DOHH2 (cell line): ENCODE measurements at regions not wholly inside any gene's neighbourhood (a gene's known extent, or its start where the extent isn't known, plus 50 kb on each side); places are given as distances from the start of the nearest gene placed in this dataset.

Experiments
- H3F3A ChIP-seq: fragments of 200-600 bp; sonication (generic), shearing (Covaris generic); 2 replicates; pipeline ENCODE4 v1.6.0; 2016; ENCODE audit warnings: antibody characterized with exemption, mild to moderate bottlenecking; ENCODE audit not compliant: control insufficient read depth, insufficient read depth
- H3K27ac ChIP-seq: fragments of 200-600 bp; sonication (generic); 2 replicates; pipeline ENCODE4 v1.5.1; 2014; ENCODE audit warnings: low read depth, mild to moderate bottlenecking, low read length, moderate library complexity
- H3K27me3 ChIP-seq: fragments of 200-600 bp; sonication (generic); 2 replicates; pipeline ENCODE4 v1.6.1; 2014; ENCODE audit warnings: mild to moderate bottlenecking, low read length, mixed read lengths; ENCODE audit not compliant: control insufficient read depth
- H3K36me3 ChIP-seq: fragments of 200-600 bp; sonication (generic); 2 replicates; pipeline ENCODE4 v1.6.1; 2014; ENCODE audit warnings: mild to moderate bottlenecking, low read length, moderate library complexity, mixed read lengths; ENCODE audit not compliant: control insufficient read depth
- H3K4me1 ChIP-seq: fragments of 200-600 bp; sonication (generic); 2 replicates; pipeline ENCODE4 v1.6.1; 2014; ENCODE audit warnings: mild to moderate bottlenecking, low read length, mixed read lengths; ENCODE audit not compliant: control insufficient read depth
- H3K4me2 ChIP-seq: fragments of 200-600 bp; sonication (generic); 2 replicates; pipeline ENCODE4 v1.6.0; 2014; ENCODE audit warnings: mild to moderate bottlenecking, low read length, moderate library complexity
- H3K4me3 ChIP-seq: fragments of 200-600 bp; sonication (generic); 2 replicates; pipeline ENCODE4 v1.5.1; 2014; ENCODE audit warnings: mild to moderate bottlenecking, low read length, mixed read lengths
- H3K79me2 ChIP-seq: fragments of 200-600 bp; sonication (generic); 2 replicates; pipeline ENCODE4 v1.6.1; 2014; ENCODE audit warnings: mild to moderate bottlenecking, low read length, mixed read lengths; ENCODE audit not compliant: control insufficient read depth
- H3K9me2 ChIP-seq: fragments of 200-600 bp; sonication (generic); replicated peaks from 2 replicates; pipeline ENCODE4 v1.6.1; 2014; ENCODE audit warnings: mild to moderate bottlenecking, low read length, mixed read lengths; ENCODE audit not compliant: control insufficient read depth
- H3K9me3 ChIP-seq: fragments of 200-600 bp; sonication (generic); 2 replicates; pipeline ENCODE4 v1.6.1; 2014; ENCODE audit warnings: antibody characterized with exemption, low read length, mixed read lengths; ENCODE audit not compliant: control insufficient read depth, insufficient read depth
- H4K20me1 ChIP-seq: fragments of 200-600 bp; sonication (generic); 2 replicates; pipeline ENCODE4 v1.6.0; 2014; ENCODE audit warnings: low read depth, mild to moderate bottlenecking, antibody characterized with exemption, low read length, moderate library complexity; ENCODE audit not compliant: control insufficient read depth, insufficient read depth
- EZH2phosphoT487 ChIP-seq: fragments of 200-600 bp; sonication (generic); IDR thresholded peaks from 2 replicates; pipeline ENCODE4 v1.6.1; 2017; ENCODE audit warnings: borderline replicate concordance, mild to moderate bottlenecking, antibody characterized with exemption, low read length, moderate library complexity, mixed read lengths
- TF ChIP-seq, protein P1 (sequence below): fragments of 200-600 bp; sonication (generic); IDR thresholded peaks from one replicate; pipeline ENCODE4 v1.5.1; 2014; ENCODE audit warnings: antibody characterized with exemption, mild to moderate bottlenecking, low read depth, low read length; ENCODE audit not compliant: poor library complexity, severe bottlenecking

DNA sequence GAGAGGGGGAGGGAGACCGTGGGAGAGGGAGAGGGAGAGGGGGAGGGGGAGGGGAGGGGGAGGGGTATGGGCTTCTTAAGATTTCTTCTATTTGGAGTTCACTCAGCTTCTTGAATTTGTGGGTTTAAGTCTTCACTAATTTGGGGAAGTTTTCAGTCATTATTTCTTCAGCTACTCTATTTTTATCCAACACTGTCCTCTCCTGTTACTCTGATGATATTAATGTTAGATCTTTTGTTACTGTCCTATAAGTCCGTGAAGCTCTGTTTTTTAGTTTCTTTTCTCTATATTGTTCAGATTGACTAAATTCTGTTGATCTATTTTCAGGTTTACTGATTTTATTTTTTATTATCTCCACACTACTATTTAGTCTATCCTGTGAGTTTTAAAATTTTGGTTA is 351.5 kb upstream of the TPM1 start:
- Histone ChIP-seq H3K27me3 (no peaks in the 10 kb centered on the region), H3K79me2 (no peaks in the 10 kb centered on the region), H3F3A (no peaks in the 10 kb centered on the region), H3K9me3 (no peaks in the 10 kb centered on the region), H3K9me2 (no peaks in the 10 kb centered on the region), H3K4me1 (no peaks in the 10 kb centered on the region), H4K20me1 (no peaks in the 10 kb centered on the region), H3K36me3 (no peaks in the 10 kb centered on the region), H3K27ac (no peak overlapping the region), H3K4me3 (no peak overlapping the region), H3K4me2 (no peak overlapping the region)
- TF ChIP-seq, protein P1, sequence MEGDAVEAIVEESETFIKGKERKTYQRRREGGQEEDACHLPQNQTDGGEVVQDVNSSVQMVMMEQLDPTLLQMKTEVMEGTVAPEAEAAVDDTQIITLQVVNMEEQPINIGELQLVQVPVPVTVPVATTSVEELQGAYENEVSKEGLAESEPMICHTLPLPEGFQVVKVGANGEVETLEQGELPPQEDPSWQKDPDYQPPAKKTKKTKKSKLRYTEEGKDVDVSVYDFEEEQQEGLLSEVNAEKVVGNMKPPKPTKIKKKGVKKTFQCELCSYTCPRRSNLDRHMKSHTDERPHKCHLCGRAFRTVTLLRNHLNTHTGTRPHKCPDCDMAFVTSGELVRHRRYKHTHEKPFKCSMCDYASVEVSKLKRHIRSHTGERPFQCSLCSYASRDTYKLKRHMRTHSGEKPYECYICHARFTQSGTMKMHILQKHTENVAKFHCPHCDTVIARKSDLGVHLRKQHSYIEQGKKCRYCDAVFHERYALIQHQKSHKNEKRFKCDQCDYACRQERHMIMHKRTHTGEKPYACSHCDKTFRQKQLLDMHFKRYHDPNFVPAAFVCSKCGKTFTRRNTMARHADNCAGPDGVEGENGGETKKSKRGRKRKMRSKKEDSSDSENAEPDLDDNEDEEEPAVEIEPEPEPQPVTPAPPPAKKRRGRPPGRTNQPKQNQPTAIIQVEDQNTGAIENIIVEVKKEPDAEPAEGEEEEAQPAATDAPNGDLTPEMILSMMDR = no peak
- TF ChIP-seq EZH2phosphoT487 = no peak

DNA sequence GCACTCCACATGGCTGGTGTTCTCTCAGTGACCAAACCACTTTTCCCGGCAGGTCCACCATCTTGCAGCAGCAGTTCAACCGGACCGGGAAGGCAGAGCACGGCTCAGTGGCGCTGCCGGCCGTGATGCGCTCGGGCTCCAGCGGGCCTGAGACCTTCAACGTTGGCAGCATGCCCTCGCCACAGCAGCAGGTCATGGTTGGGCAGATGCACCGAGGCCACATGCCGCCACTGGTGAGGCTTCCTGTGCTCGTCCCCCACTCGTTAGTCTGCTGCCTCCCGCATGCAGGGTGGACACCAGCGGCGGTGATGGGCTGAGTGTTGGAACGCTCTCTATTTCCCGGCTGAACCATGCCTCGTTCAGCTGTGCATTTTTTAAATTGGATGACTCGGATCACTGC is 344.9 kb upstream of the TPM1 start:
- Histone ChIP-seq H3F3A (no peaks in the 10 kb centered on the region), H3K9me2 (no peaks in the 10 kb centered on the region), H3K27ac (no peak overlapping the region), H3K4me1 (no peaks in the 10 kb centered on the region), H3K4me3 (no peak overlapping the region), H3K9me3 (no peaks in the 10 kb centered on the region), H3K27me3 (no peaks in the 10 kb centered on the region), H3K79me2 (no peaks in the 10 kb centered on the region), H3K36me3 (no peaks in the 10 kb centered on the region), H3K4me2 (no peak overlapping the region), H4K20me1 (no peaks in the 10 kb centered on the region)
- TF ChIP-seq, protein P1 = no peak
- TF ChIP-seq EZH2phosphoT487 = no peak

DNA sequence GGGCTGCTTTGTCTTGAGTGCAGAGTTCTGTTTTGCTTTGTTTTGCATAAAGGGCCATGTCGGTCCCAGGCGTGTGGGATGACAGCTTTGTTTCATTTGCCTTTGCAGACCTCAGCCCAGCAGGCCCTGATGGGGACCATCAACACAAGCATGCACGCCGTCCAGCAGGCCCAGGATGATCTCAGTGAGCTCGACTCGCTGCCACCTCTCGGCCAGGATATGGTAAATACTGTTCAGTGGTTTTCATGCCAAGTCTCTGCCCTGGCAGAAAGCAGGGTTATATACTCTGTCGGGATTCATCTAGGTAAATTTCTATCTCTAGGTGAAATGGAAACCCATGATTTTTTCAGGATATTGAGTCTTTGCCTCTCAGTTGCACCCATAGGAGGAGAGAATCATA is 343.9 kb upstream of the TPM1 start:
- no peaks in the 10 kb centered on the region for H3K27me3 ChIP-seq
- no peaks in the 10 kb centered on the region for H3K36me3 ChIP-seq
- no peak overlapping the region for H3K4me3 ChIP-seq
- TF ChIP-seq, protein P1 = no peak
- TF ChIP-seq EZH2phosphoT487 = no peak
- no peak overlapping the region for H3K27ac ChIP-seq
- no peak overlapping the region for H3K4me2 ChIP-seq
- no peaks in the 10 kb centered on the region for H3K9me2 ChIP-seq
- H3K79me2 ChIP-seq = no peaks in the 10 kb centered on the region
- H3K4me1 ChIP-seq = no peaks in the 10 kb centered on the region
- H3F3A ChIP-seq = no peaks in the 10 kb centered on the region
- no peaks in the 10 kb centered on the region for H4K20me1 ChIP-seq
- H3K9me3 ChIP-seq = no peaks in the 10 kb centered on the region

DNA sequence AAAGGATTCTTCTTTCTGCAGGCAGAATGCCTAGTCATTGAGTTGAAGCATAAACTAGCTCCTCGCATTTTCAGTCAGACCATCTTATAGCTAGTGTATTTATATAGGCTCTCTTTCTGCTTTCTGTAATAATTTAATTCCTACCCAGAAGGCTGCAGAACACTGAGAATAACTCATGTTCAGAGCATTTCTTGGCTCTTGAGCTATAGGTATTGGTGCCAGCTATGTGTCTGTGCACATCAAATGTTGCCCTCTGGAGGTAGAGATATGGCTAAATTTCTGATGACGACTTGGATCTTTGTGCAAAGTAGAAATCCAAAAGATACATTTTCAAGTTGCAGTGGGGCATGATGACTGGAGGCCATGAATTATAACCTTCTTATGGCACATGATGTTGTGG is 336.2 kb upstream of the TPM1 start:
- H4K20me1 ChIP-seq = no peaks in the 10 kb centered on the region
- no peaks in the 10 kb centered on the region for H3K27me3 ChIP-seq
- H3K4me2 ChIP-seq = no peak overlapping the region
- H3K9me2 ChIP-seq = no peaks in the 10 kb centered on the region
- no peaks in the 10 kb centered on the region for H3F3A ChIP-seq
- H3K4me3 ChIP-seq = no peak overlapping the region
- no peaks in the 10 kb centered on the region for H3K4me1 ChIP-seq
- H3K9me3 ChIP-seq = no peaks in the 10 kb centered on the region
- TF ChIP-seq EZH2phosphoT487 = no peak
- TF ChIP-seq, protein P1 = peak; percentile 16
- H3K36me3 ChIP-seq = no peaks in the 10 kb centered on the region
- no peak overlapping the region for H3K27ac ChIP-seq
- H3K79me2 ChIP-seq = no peaks in the 10 kb centered on the region
